ENCODE measurements at regions not wholly inside any gene's neighbourhood (a gene's known extent, or its start where the extent isn't known, plus 50 kb on each side); places are given as distances from the start of the nearest gene placed in this dataset.

- TF ChIP-seq ZNF274 (IDR thresholded peaks at IDR 0.05; ENCODE audit: low read depth, low read length) (no peak), SUZ12 (IDR thresholded peaks at IDR 0.05; ENCODE audit: extremely low read depth, insufficient read depth, insufficient read length) (no peak), YY1 (IDR thresholded peaks at IDR 0.05; ENCODE audit: insufficient read depth, insufficient read length) (no peak)
- DNase-seq (ENCODE audit: low read depth, low spot score) = peak; percentile 40
- H3K27me3 ChIP-seq (ENCODE audit: insufficient read depth, insufficient read length) = no peaks in the 10 kb centered on the region
- H3K36me3 ChIP-seq (ENCODE audit: insufficient read depth, insufficient read length, low read length) = no peaks in the 10 kb centered on the region
- no peaks in the 10 kb centered on the region for H3K4me1 ChIP-seq (ENCODE audit: insufficient read depth, insufficient read length)
- H3K9ac ChIP-seq (ENCODE audit: insufficient read length, low read depth) = no peak overlapping the region
- no peak overlapping the region for H3K4me3 ChIP-seq (ENCODE audit: insufficient read length, low read depth)
- H3K9me3 ChIP-seq (ENCODE audit: insufficient read depth, low read length) = no peaks in the 10 kb centered on the region
Measured at GRCh38 chr2:31729442-31730092, 148.8 kb upstream of the SRD5A2 start.

DNA sequence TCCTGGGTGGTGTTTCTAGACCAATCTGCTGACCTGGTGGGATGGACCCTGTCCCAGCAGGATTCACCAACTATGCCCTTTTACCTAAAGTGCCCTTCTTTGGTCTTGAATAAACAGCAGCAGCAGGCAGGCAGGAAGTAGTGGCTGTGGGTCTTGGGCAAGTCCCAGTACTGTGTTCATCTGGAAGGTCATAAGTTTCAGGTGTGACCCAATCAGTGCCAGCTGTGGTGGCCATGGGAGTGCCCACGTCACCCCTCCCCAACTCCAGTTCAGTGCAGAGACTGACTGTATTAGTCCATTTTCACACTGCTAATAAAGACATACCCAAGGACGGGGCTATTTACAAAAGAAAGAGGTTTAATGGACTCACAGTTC lies 148.3 kb upstream of the SRD5A2 start:
- no peak for TF ChIP-seq YY1 (IDR thresholded peaks at IDR 0.05; ENCODE audit: insufficient read depth, insufficient read length)
- TF ChIP-seq ZNF274 (IDR thresholded peaks at IDR 0.05; ENCODE audit: low read depth, low read length) = no peak
- TF ChIP-seq SUZ12 (IDR thresholded peaks at IDR 0.05; ENCODE audit: extremely low read depth, insufficient read depth, insufficient read length) = no peak
- no peak overlapping the region for H3K4me3 ChIP-seq (ENCODE audit: insufficient read length, low read depth)
- DNase-seq (ENCODE audit: low read depth, low spot score) = no peak

GRCh38 chr2:31728406-31729064 lies 147.8 kb upstream of the SRD5A2 start:
- no peaks in the 10 kb centered on the region for H3K9me3 ChIP-seq (ENCODE audit: insufficient read depth, low read length)
- TF ChIP-seq SUZ12 (IDR thresholded peaks at IDR 0.05; ENCODE audit: extremely low read depth, insufficient read depth, insufficient read length) (no peak), YY1 (IDR thresholded peaks at IDR 0.05; ENCODE audit: insufficient read depth, insufficient read length) (no peak), ZNF274 (IDR thresholded peaks at IDR 0.05; ENCODE audit: low read depth, low read length) (no peak)
- no peaks in the 10 kb centered on the region for H3K4me1 ChIP-seq (ENCODE audit: insufficient read depth, insufficient read length)
- no peak for DNase-seq (ENCODE audit: low read depth, low spot score)
- no peaks in the 10 kb centered on the region for H3K36me3 ChIP-seq (ENCODE audit: insufficient read depth, insufficient read length, low read length)
- H3K4me3 ChIP-seq (ENCODE audit: insufficient read length, low read depth) = no peak overlapping the region
- H3K9ac ChIP-seq (ENCODE audit: insufficient read length, low read depth) = no peak overlapping the region
- H3K27me3 ChIP-seq (ENCODE audit: insufficient read depth, insufficient read length) = no peaks in the 10 kb centered on the region

More for the DNA sequence above, 148.3 kb upstream of the SRD5A2 start:
- Histone ChIP-seq H3K4me1 (ENCODE audit: insufficient read depth, insufficient read length) (no peaks in the 10 kb centered on the region), H3K27me3 (ENCODE audit: insufficient read depth, insufficient read length) (no peaks in the 10 kb centered on the region), H3K9ac (ENCODE audit: insufficient read length, low read depth) (no peak overlapping the region), H3K36me3 (ENCODE audit: insufficient read depth, insufficient read length, low read length) (no peaks in the 10 kb centered on the region), H3K9me3 (ENCODE audit: insufficient read depth, low read length) (no peaks in the 10 kb centered on the region)

- no peak overlapping the region for H3K9ac ChIP-seq (ENCODE audit: insufficient read length, low read depth)
- no peaks in the 10 kb centered on the region for H3K27me3 ChIP-seq (ENCODE audit: insufficient read depth, insufficient read length)
- H3K4me3 ChIP-seq (ENCODE audit: insufficient read length, low read depth) = no peak overlapping the region
- TF ChIP-seq YY1 (IDR thresholded peaks at IDR 0.05; ENCODE audit: insufficient read depth, insufficient read length) = no peak
- no peak for TF ChIP-seq ZNF274 (IDR thresholded peaks at IDR 0.05; ENCODE audit: low read depth, low read length)
- no peaks in the 10 kb centered on the region for H3K9me3 ChIP-seq (ENCODE audit: insufficient read depth, low read length)
- H3K4me1 ChIP-seq (ENCODE audit: insufficient read depth, insufficient read length) = no peaks in the 10 kb centered on the region
- no peaks in the 10 kb centered on the region for H3K36me3 ChIP-seq (ENCODE audit: insufficient read depth, insufficient read length, low read length)
- DNase-seq (ENCODE audit: low read depth, low spot score) = no peak
Measured at GRCh38 chr2:31726457-31726856, 145.7 kb upstream of the SRD5A2 start.

DNA sequence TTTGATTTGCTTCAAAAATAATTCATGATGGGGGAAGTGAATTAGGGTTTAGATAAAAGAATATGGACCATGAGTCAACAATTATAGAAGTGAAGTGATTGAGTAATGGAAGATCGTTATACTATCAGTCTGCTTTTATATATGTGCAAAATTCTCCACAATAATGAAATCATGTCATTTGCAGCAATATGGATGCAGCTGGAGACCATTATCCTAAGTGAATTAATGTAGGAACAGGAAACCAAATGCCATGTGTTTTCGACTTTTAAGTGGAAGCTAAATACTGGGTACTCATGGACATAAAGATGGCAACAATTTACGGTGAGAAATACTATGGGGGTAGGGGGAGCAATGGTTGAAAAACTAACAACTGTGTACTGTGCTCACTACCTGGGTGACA lies 144.7 kb upstream of the SRD5A2 start:
- Histone ChIP-seq H3K9me3 (ENCODE audit: insufficient read depth, low read length) (no peaks in the 10 kb centered on the region), H3K9ac (ENCODE audit: insufficient read length, low read depth) (no peak overlapping the region), H3K36me3 (ENCODE audit: insufficient read depth, insufficient read length, low read length) (no peaks in the 10 kb centered on the region), H3K4me3 (ENCODE audit: insufficient read length, low read depth) (no peak overlapping the region), H3K4me1 (ENCODE audit: insufficient read depth, insufficient read length) (no peaks in the 10 kb centered on the region), H3K27me3 (ENCODE audit: insufficient read depth, insufficient read length) (no peaks in the 10 kb centered on the region)
- no peak for TF ChIP-seq SUZ12 (IDR thresholded peaks at IDR 0.05; ENCODE audit: extremely low read depth, insufficient read depth, insufficient read length)
- no peak for TF ChIP-seq ZNF274 (IDR thresholded peaks at IDR 0.05; ENCODE audit: low read depth, low read length)
- TF ChIP-seq YY1 (IDR thresholded peaks at IDR 0.05; ENCODE audit: insufficient read depth, insufficient read length) = no peak
- no peak for DNase-seq (ENCODE audit: low read depth, low spot score)

- TF ChIP-seq YY1 (IDR thresholded peaks at IDR 0.05; ENCODE audit: insufficient read depth, insufficient read length) = no peak
- TF ChIP-seq SUZ12 (IDR thresholded peaks at IDR 0.05; ENCODE audit: extremely low read depth, insufficient read depth, insufficient read length) = no peak
- no peak for TF ChIP-seq ZNF274 (IDR thresholded peaks at IDR 0.05; ENCODE audit: low read depth, low read length)
- DNase-seq (ENCODE audit: low read depth, low spot score) = no peak
- H3K27me3 ChIP-seq (ENCODE audit: insufficient read depth, insufficient read length) = no peaks in the 10 kb centered on the region
Measured at GRCh38 chr2:31711737-31712136, 131.0 kb upstream of the SRD5A2 start.

GRCh38 chr2:31710121-31710520 lies 129.4 kb upstream of the SRD5A2 start:
- H3K4me1 ChIP-seq (ENCODE audit: insufficient read depth, insufficient read length) = no peaks in the 10 kb centered on the region
- H3K9ac ChIP-seq (ENCODE audit: insufficient read length, low read depth) = no peak overlapping the region
- no peaks in the 10 kb centered on the region for H3K27me3 ChIP-seq (ENCODE audit: insufficient read depth, insufficient read length)
- H3K4me3 ChIP-seq (ENCODE audit: insufficient read length, low read depth) = no peak overlapping the region
- no peaks in the 10 kb centered on the region for H3K36me3 ChIP-seq (ENCODE audit: insufficient read depth, insufficient read length, low read length)
- TF ChIP-seq ZNF274 (IDR thresholded peaks at IDR 0.05; ENCODE audit: low read depth, low read length) (no peak), YY1 (IDR thresholded peaks at IDR 0.05; ENCODE audit: insufficient read depth, insufficient read length) (no peak), SUZ12 (IDR thresholded peaks at IDR 0.05; ENCODE audit: extremely low read depth, insufficient read depth, insufficient read length) (no peak)
- no peak for DNase-seq (ENCODE audit: low read depth, low spot score)
- no peaks in the 10 kb centered on the region for H3K9me3 ChIP-seq (ENCODE audit: insufficient read depth, low read length)

More at GRCh38 chr2:31711737-31712136, 131.0 kb upstream of the SRD5A2 start:
- no peaks in the 10 kb centered on the region for H3K9me3 ChIP-seq (ENCODE audit: insufficient read depth, low read length)
- H3K9ac ChIP-seq (ENCODE audit: insufficient read length, low read depth) = no peak overlapping the region
- no peaks in the 10 kb centered on the region for H3K36me3 ChIP-seq (ENCODE audit: insufficient read depth, insufficient read length, low read length)
- no peak overlapping the region for H3K4me3 ChIP-seq (ENCODE audit: insufficient read length, low read depth)
- no peaks in the 10 kb centered on the region for H3K4me1 ChIP-seq (ENCODE audit: insufficient read depth, insufficient read length)

All from NT2/D1 (cell line).